H1 (cell line): ENCODE measurements at regions not wholly inside any gene's neighbourhood (a gene's known extent, or its start where the extent isn't known, plus 50 kb on each side); places are given as distances from the start of the nearest gene placed in this dataset.

Source experiments
- CTCF ChIA-PET: fragments of 300-600 bp; sonication (Branson Sonifier 250); formaldehyde crosslinking; loops from one replicate; lab custom pipeline; 2021; ENCODE audit not compliant: partially characterized antibody; lab: Charles Lee
- POLR2A ChIA-PET: fragments of 300-600 bp; sonication (Branson Sonifier 250); formaldehyde crosslinking; loops from one replicate; lab custom pipeline; 2021; ENCODE audit warnings: inconsistent platforms; ENCODE audit not compliant: partially characterized antibody; lab: Charles Lee
- DNase-seq, 2 experiments: peaks; one replicate each; pipeline versions ENCODE4 v3.0.0 to v3.0.0-alpha.2; 2010 to 2022; ENCODE audit warnings: low spot score in 2 of 2, low read depth in 1 of 2, mixed read lengths in 1 of 2
- FAIRE-seq: peaks from 2 replicates; lab custom pipeline; 2011; peaks lifted over from hg19 to GRCh38; lab: Jason Lieb, UNC
- H2AFZ ChIP-seq: 2 replicates; pipeline ENCODE4 v1.8.1; 2012; ENCODE audit warnings: low read length, inconsistent platforms
- H2AK5ac ChIP-seq: 2 replicates; pipeline ENCODE4 v1.6.1; 2013; ENCODE audit warnings: low read depth, low read length
- H2BK120ac ChIP-seq: replicated peaks from 2 replicates; pipeline ENCODE3; 2013; ENCODE audit warnings: low read depth, low read length, inconsistent platforms
- H2BK12ac ChIP-seq: 2 replicates; pipeline ENCODE4 v1.6.1; 2013; ENCODE audit warnings: low read depth, low read length
- H2BK15ac ChIP-seq: 2 replicates; pipeline ENCODE4 v1.6.1; 2013; ENCODE audit warnings: low read length
- H2BK20ac ChIP-seq: 2 replicates; pipeline ENCODE4 v1.6.1; 2013; ENCODE audit warnings: low read length
- H2BK5ac ChIP-seq: 2 replicates; pipeline ENCODE4 v1.6.1; 2013; ENCODE audit warnings: low read depth, low read length
- H3K14ac ChIP-seq: 2 replicates; pipeline ENCODE4 v1.6.1; 2013; ENCODE audit warnings: inconsistent platforms; ENCODE audit not compliant: insufficient read length
- H3K18ac ChIP-seq: 2 replicates; pipeline ENCODE4 v1.6.1; 2013; ENCODE audit warnings: low read length; ENCODE audit errors: extremely low read depth
- H3K23ac ChIP-seq: 2 replicates; pipeline ENCODE4 v1.6.1; 2013; ENCODE audit warnings: inconsistent platforms; ENCODE audit not compliant: insufficient read length
- H3K23me2 ChIP-seq: 2 replicates; pipeline ENCODE4 v1.6.1; 2013; ENCODE audit warnings: low read depth, low read length
- H3K27ac ChIP-seq: 2 replicates; pipeline ENCODE4 v1.6.1; 2011; ENCODE audit warnings: low read depth, low read length, inconsistent platforms
- H3K27me3 ChIP-seq, 4 experiments: replicated peaks in 1 of 4; 1 replicate in 1 of 4; 2 replicates in 3 of 4; pipeline versions ENCODE4 v1.6.1 to v1.8.1; 2011 to 2013; ENCODE audit warnings: low read length in 3 of 4, mild to moderate bottlenecking in 3 of 4, inconsistent platforms in 2 of 4, mixed read lengths in 2 of 4, moderate library complexity in 1 of 4; ENCODE audit not compliant: control insufficient read depth in 3 of 4, insufficient read depth in 3 of 4; ENCODE audit errors: extremely low read depth in 1 of 4
- H3K36me3 ChIP-seq, 4 experiments: 2 replicates each; pipeline versions ENCODE4 v1.6.1 to v1.8.1; 2011 to 2013; ENCODE audit warnings: mild to moderate bottlenecking in 4 of 4, low read length in 3 of 4, moderate library complexity in 2 of 4, control low read depth in 1 of 4, inconsistent platforms in 1 of 4; ENCODE audit not compliant: insufficient read depth in 4 of 4, control insufficient read depth in 2 of 4
- H3K4ac ChIP-seq: replicated peaks from 2 replicates; pipeline ENCODE3; 2013; ENCODE audit warnings: low read length, low read depth, mixed read lengths, inconsistent platforms; ENCODE audit not compliant: insufficient read length
- H3K4me1 ChIP-seq, 4 experiments: replicated peaks in 1 of 4; 1 replicate in 1 of 4; 2 replicates in 3 of 4; pipeline versions ENCODE4 v1.6.1 to v1.8.1; 2011 to 2013; ENCODE audit warnings: low read length in 3 of 4, inconsistent platforms in 2 of 4, mixed read lengths in 1 of 4; ENCODE audit not compliant: insufficient read depth in 4 of 4, control insufficient read depth in 3 of 4
- H3K4me2 ChIP-seq, 2 experiments: 2 replicates each; pipeline versions ENCODE4 v1.6.1 to v1.8.1; 2011 to 2013; ENCODE audit warnings: low read depth in 2 of 2, low read length in 2 of 2, control low read depth in 1 of 2, inconsistent platforms in 1 of 2, mild to moderate bottlenecking in 1 of 2; ENCODE audit not compliant: insufficient read depth in 1 of 2
- H3K4me3 ChIP-seq, 4 experiments: fragments of 200-600, 300-600 bp in 1 of 4; sonication (generic), shearing (Covaris generic), sonication (Bioruptor Twin) in 1 of 4; 2 replicates each; pipeline versions ENCODE4 v1.5.1 to v1.8.1; 2011 to 2016; ENCODE audit warnings: low read length in 4 of 4, low read depth in 3 of 4, control low read depth in 2 of 4, inconsistent platforms in 2 of 4, mild to moderate bottlenecking in 2 of 4, mixed read lengths in 1 of 4, moderate library complexity in 1 of 4; ENCODE audit not compliant: insufficient read depth in 2 of 4; ENCODE audit errors: extremely low read depth in 1 of 4
- H3K56ac ChIP-seq: replicated peaks from 2 replicates; pipeline ENCODE3; 2013; ENCODE audit warnings: low read depth, mild to moderate bottlenecking, mixed read lengths, low read length, inconsistent platforms; ENCODE audit not compliant: insufficient read length
- H3K79me1 ChIP-seq: 2 replicates; pipeline ENCODE4 v1.6.1; 2013; ENCODE audit warnings: low read depth, low read length, control low read depth
- H3K79me2 ChIP-seq, 2 experiments: 2 replicates each; pipeline versions ENCODE4 v1.6.1 to v1.8.1; 2012 to 2013; ENCODE audit warnings: low read length in 2 of 2, mild to moderate bottlenecking in 2 of 2, inconsistent platforms in 1 of 2; ENCODE audit not compliant: insufficient read depth in 2 of 2, control insufficient read depth in 1 of 2
- H3K9ac ChIP-seq, 4 experiments: replicated peaks in 1 of 4; 1 replicate in 1 of 4; 2 replicates in 3 of 4; pipeline versions ENCODE4 v1.6.1 to v1.8.1; 2011 to 2013; ENCODE audit warnings: low read depth in 3 of 4, low read length in 3 of 4, control low read depth in 2 of 4, mild to moderate bottlenecking in 2 of 4, moderate library complexity in 2 of 4, inconsistent platforms in 1 of 4; ENCODE audit errors: extremely low read depth in 1 of 4
- H3K9me3 ChIP-seq, 2 experiments: 2 replicates each; pipeline versions ENCODE4 v1.6.1 to v1.8.1; 2012 to 2013; ENCODE audit warnings: mild to moderate bottlenecking in 2 of 2, moderate library complexity in 2 of 2, control low read depth in 1 of 2, inconsistent platforms in 1 of 2, low read depth in 1 of 2, low read length in 1 of 2, mixed read lengths in 1 of 2; ENCODE audit not compliant: insufficient read depth in 2 of 2
- H4K20me1 ChIP-seq, 2 experiments: replicated peaks in 1 of 2; 2 replicates each; pipeline versions ENCODE3 to v1.8.1; 2011 to 2013; ENCODE audit warnings: inconsistent platforms in 2 of 2, low read length in 2 of 2, mild to moderate bottlenecking in 1 of 2; ENCODE audit not compliant: insufficient read depth in 2 of 2, control insufficient read depth in 1 of 2
- H4K5ac ChIP-seq: 2 replicates; pipeline ENCODE4 v1.6.1; 2013; ENCODE audit warnings: low read length, low read depth, mixed read lengths, inconsistent platforms; ENCODE audit not compliant: insufficient read length
- H4K8ac ChIP-seq: 2 replicates; pipeline ENCODE4 v1.8.0; 2013; ENCODE audit warnings: mild to moderate bottlenecking, moderate library complexity, low read length, inconsistent platforms; ENCODE audit not compliant: insufficient read depth; ENCODE audit errors: extremely low read depth
- H4K91ac ChIP-seq: replicated peaks from 2 replicates; pipeline ENCODE3; 2013; ENCODE audit warnings: low read length, mixed read lengths, inconsistent platforms; ENCODE audit not compliant: insufficient read length
- BRCA1 ChIP-seq: IDR thresholded peaks from 2 replicates; pipeline ENCODE4 v1.6.1; 2012; ENCODE audit warnings: low read depth, low read length, improper control_type of control experiment
- CEBPB ChIP-seq: IDR thresholded peaks from 2 replicates; pipeline ENCODE4 v1.6.1; 2012; ENCODE audit warnings: low read depth, low read length
- EZH2 ChIP-seq: fragments of 200-600 bp; sonication (generic); IDR thresholded peaks from 2 replicates; pipeline ENCODE4 v1.7.1; 2012; ENCODE audit warnings: low read depth, mild to moderate bottlenecking, moderate library complexity, low read length, inconsistent platforms; ENCODE audit not compliant: severe bottlenecking
- GTF2F1 ChIP-seq: IDR thresholded peaks from 2 replicates; pipeline ENCODE4 v1.6.1; 2012; ENCODE audit warnings: low read depth, low read length, improper control_type of control experiment, borderline replicate concordance
- KDM4A ChIP-seq: IDR thresholded peaks from one replicate; pipeline ENCODE4 v1.7.1; 2012; ENCODE audit warnings: low read depth, mild to moderate bottlenecking, moderate library complexity, low read length, inconsistent platforms; ENCODE audit not compliant: severe bottlenecking
- NANOG ChIP-seq: IDR thresholded peaks from 2 replicates; pipeline ENCODE4 v1.6.1; 2011; ENCODE audit warnings: low read length, low read depth, mild to moderate bottlenecking, inconsistent platforms; ENCODE audit not compliant: insufficient read depth, poor library complexity, severe bottlenecking
- PHF8 ChIP-seq: fragments of 200-600 bp; sonication (generic); conservative IDR thresholded peaks from 2 replicates; pipeline ENCODE4 v1.7.1; 2012; ENCODE audit warnings: low read depth, mild to moderate bottlenecking, inconsistent platforms, low read length, moderate library complexity
- POLR2A ChIP-seq, 2 experiments: IDR thresholded peaks; 1 replicate in 1 of 2; 2 replicates in 1 of 2; pipeline ENCODE4 v1.6.1; 2011; ENCODE audit warnings: low read depth in 2 of 2, low read length in 2 of 2, mild to moderate bottlenecking in 2 of 2; ENCODE audit errors: control extremely low read depth in 1 of 2
- RAD21 ChIP-seq, 2 experiments: IDR thresholded peaks in 1 of 2; conservative IDR thresholded peaks in 1 of 2; 2 replicates each; pipeline ENCODE4 v1.6.1; 2011; ENCODE audit warnings: low read depth in 2 of 2, low read length in 2 of 2, improper control_type of control experiment in 1 of 2, inconsistent platforms in 1 of 2, mild to moderate bottlenecking in 1 of 2, moderate library complexity in 1 of 2
- RFX5 ChIP-seq: IDR thresholded peaks from 2 replicates; pipeline ENCODE4 v1.6.1; 2011; ENCODE audit warnings: low read depth, low read length, improper control_type of control experiment, borderline replicate concordance
- SP1 ChIP-seq: IDR thresholded peaks from 2 replicates; pipeline ENCODE4 v1.6.1; 2011; ENCODE audit warnings: low read depth, low read length
- TAF1 ChIP-seq: IDR thresholded peaks from 2 replicates; pipeline ENCODE4 v1.6.1; 2011; ENCODE audit warnings: mild to moderate bottlenecking, low read depth, low read length
- WGBS, 2 experiments: shearing (Covaris generic) in 1 of 2; methylation state at CpG; one replicate each; pipeline versions ENCODE4 v1.1.6 to v1.1.7; 2013 to 2015; ENCODE audit warnings: low lambda C conversion rate in 2 of 2, mixed read lengths in 2 of 2, inconsistent platforms in 1 of 2, low coverage in 1 of 2, missing lambda C conversion rate in 1 of 2; ENCODE audit not compliant: insufficient replicate concordance in 2 of 2, insufficient coverage in 1 of 2, insufficient read length in 1 of 2; ENCODE audit errors: extremely low coverage in 1 of 2, missing lambda C conversion rate in 1 of 2; 5-methylcytosine and 5-hydroxymethylcytosine counted together

GRCh38 chr13:90997951-90998350, 349.5 kb upstream of the MIR17HG start:
- Histone ChIP-seq H3K4ac (no peak overlapping the region), H3K27me3 (no peaks in the 10 kb centered on the region)

More at GRCh38 chr13:90997951-90998350, 349.5 kb upstream of the MIR17HG start:
- Histone ChIP-seq H3K36me3 (no peaks in the 10 kb centered on the region), H2BK12ac (no peak overlapping the region), H3K18ac (no peak overlapping the region), H3K23ac (no peak overlapping the region), H2BK5ac (no peak overlapping the region)
- FAIRE-seq, result no peak
- 87% methylated on average over 1 of the region's 1 CpG; no CpG with 5 or more reads in 1 of the 2 experiments for WGBS, 2 experiments
- POLR2A ChIA-PET, result no interaction called here
- TF ChIP-seq KDM4A (no peak), TAF1 (no peak), BRCA1 (no peak), POLR2A (IDR thresholded peaks at IDR 0.05; ENCODE audit: control extremely low read depth in 1 of 2, low read depth in 2 of 2, low read length in 2 of 2) (no peak), RAD21 (IDR thresholded peaks at IDR 0.05 in 1 of 2, conservative IDR thresholded peaks at IDR 0.05 in 1 of 2; ENCODE audit: low read depth in 2 of 2, low read length in 2 of 2) (no peak), EZH2 (no peak), GTF2F1 (no peak), RFX5 (no peak), SP1 (no peak), NANOG (no peak), PHF8 (no peak), CEBPB (no peak)
- TF ChIP-seq, all 59 proteins: peak for 0
- CTCF ChIA-PET, result no interaction called here
- DNase-seq, result no peak
- Histone ChIP-seq H3K79me2 (no peaks in the 10 kb centered on the region), H3K27ac (no peak overlapping the region), H3K4me2 (no peak overlapping the region), H3K4me3 (no peak overlapping the region), H4K8ac (no peak overlapping the region), H3K79me1 (no peaks in the 10 kb centered on the region), H4K91ac (no peak overlapping the region), H3K9ac (no peak overlapping the region), H2BK20ac (no peak overlapping the region), H4K20me1 (no peaks in the 10 kb centered on the region), H3K14ac (no peak overlapping the region), H2BK15ac (no peak overlapping the region), H3K56ac (no peak overlapping the region), H2BK120ac (no peak overlapping the region), H2AK5ac (no peak overlapping the region), H3K4me1 (no peaks in the 10 kb centered on the region), H2AFZ (no peak overlapping the region), H4K5ac (no peak overlapping the region), H3K9me3 (no peaks in the 10 kb centered on the region), H3K23me2 (no peaks in the 10 kb centered on the region)
